Gastroesophageal sphincter (tissue), 3 donors: ENCODE measurements at regions not wholly inside any gene's neighbourhood (a gene's known extent, or its start where the extent isn't known, plus 50 kb on each side); places are given as distances from the start of the nearest gene placed in this dataset.

Experiments used
- CTCF ChIP-seq, 4 experiments: fragments of 200-600 bp in 2 of 4; fragments of 450-650 bp in 2 of 4; sonication (generic) in 1 of 4; IDR thresholded peaks; one replicate each; pipeline ENCODE4 v1.5.1; 2017 to 2019; ENCODE audit warnings: antibody characterized with exemption in 4 of 4, mild to moderate bottlenecking in 2 of 4, moderate library complexity in 2 of 4
- POLR2A ChIP-seq, 2 donors: fragments of 450-650 bp; IDR thresholded peaks; one replicate each; pipeline ENCODE4 v1.6.1; 2017; ENCODE audit warnings: antibody characterized with exemption in 2 of 2, mild to moderate bottlenecking in 2 of 2, moderate library complexity in 1 of 2
- POLR2AphosphoS5 ChIP-seq: sonication (generic); formaldehyde crosslinking; IDR thresholded peaks from one replicate; pipeline ENCODE4 v1.6.1; 2017; ENCODE audit warnings: antibody characterized with exemption

GRCh38 chr6:134657751-134658527 lies 292.0 kb downstream of the ALDH8A1 start:
- no peak for TF ChIP-seq CTCF (IDR thresholded peaks at IDR 0.05)
- no peak for TF ChIP-seq POLR2A (IDR thresholded peaks at IDR 0.05)
- TF ChIP-seq POLR2AphosphoS5 = no peak
